Panc1 (cell line): ENCODE measurements at regions not wholly inside any gene's neighbourhood (a gene's known extent, or its start where the extent isn't known, plus 50 kb on each side); places are given as distances from the start of the nearest gene placed in this dataset.

ENCODE experiments used
- ATAC-seq: fragments of 200-7000 bp; cut with Tn5 transposase; 2 replicates; pipeline ENCODE4 v1.9.1; 2020; ENCODE audit warnings: mild to moderate bottlenecking, moderate library complexity
- BruUV-seq: library from RNA; stranded (reverse); fragments of 400-500 nt; replicated peaks from 2 replicates; lab custom pipeline; 2021; lab: Mats Ljungman, UMichigan
- CTCF ChIA-PET: fragments of 300-600 bp; sonication (Branson Sonifier 250); formaldehyde crosslinking; loops from one replicate; lab custom pipeline; 2022; ENCODE audit warnings: antibody characterized with exemption; lab: Charles Lee
- POLR2A ChIA-PET: fragments of 300-600 bp; sonication (Branson Sonifier 250); formaldehyde crosslinking; loops from one replicate; lab custom pipeline; 2022; ENCODE audit warnings: antibody characterized with exemption; lab: Charles Lee
- DNase-seq: peaks from one replicate; pipeline ENCODE4 v3.0.0-alpha.2; 2010; ENCODE audit warnings: low read depth, low spot score
- H3K27ac ChIP-seq: 2 replicates; pipeline ENCODE4 v1.5.1; 2011; ENCODE audit warnings: mild to moderate bottlenecking, low read length, inconsistent platforms
- H3K27me3 ChIP-seq: fragments of 200-500 bp; sonication (Bioruptor generic); 2 replicates; pipeline ENCODE4 v1.6.0; 2014; ENCODE audit warnings: low read length, inconsistent platforms; ENCODE audit not compliant: control insufficient read depth, insufficient read depth
- H3K36me3 ChIP-seq: fragments of 200-500 bp; sonication (Bioruptor generic); 2 replicates; pipeline ENCODE4 v1.5.1; 2014; ENCODE audit warnings: inconsistent platforms, mild to moderate bottlenecking, low read length, moderate library complexity; ENCODE audit not compliant: control insufficient read depth, insufficient read depth
- H3K4me1 ChIP-seq: 2 replicates; pipeline ENCODE4 v1.5.1; 2011; ENCODE audit warnings: inconsistent platforms, mild to moderate bottlenecking, low read length, moderate library complexity; ENCODE audit not compliant: control insufficient read depth, insufficient read depth
- H3K4me3 ChIP-seq, 2 experiments: 2 replicates each; pipeline ENCODE4 v1.5.1; 2011 to 2012; ENCODE audit warnings: low read depth in 2 of 2, low read length in 2 of 2, mild to moderate bottlenecking in 2 of 2, inconsistent platforms in 1 of 2, moderate library complexity in 1 of 2
- H3K9me3 ChIP-seq: fragments of 200-500 bp; sonication (Bioruptor generic); 2 replicates; pipeline ENCODE4 v1.5.1; 2014; ENCODE audit warnings: low read depth, mild to moderate bottlenecking, inconsistent platforms, low read length, moderate library complexity; ENCODE audit not compliant: control insufficient read depth, insufficient read depth
- CTCF ChIP-seq: fragments of 450-650 bp; IDR thresholded peaks from 2 replicates; pipeline ENCODE4 v1.5.1; 2017; ENCODE audit warnings: mild to moderate bottlenecking
- POLR2AphosphoS5 ChIP-seq: IDR thresholded peaks from 2 replicates; pipeline ENCODE4 v1.6.1; 2012; ENCODE audit warnings: mild to moderate bottlenecking, low read depth, low read length, moderate library complexity
- REST ChIP-seq, 2 experiments: IDR thresholded peaks; 2 replicates each; pipeline ENCODE4 v1.6.1; 2011 to 2012; ENCODE audit warnings: low read depth in 2 of 2, control low read depth in 1 of 2, low read length in 1 of 2, mild to moderate bottlenecking in 1 of 2, moderate library complexity in 1 of 2; ENCODE audit not compliant: insufficient read depth in 1 of 2
- SIN3A ChIP-seq: IDR thresholded peaks from 2 replicates; pipeline ENCODE4 v1.6.1; 2012; ENCODE audit warnings: low read depth, mild to moderate bottlenecking, low read length, moderate library complexity, borderline replicate concordance; ENCODE audit not compliant: insufficient read depth
- TCF7L2 ChIP-seq: IDR thresholded peaks from 2 replicates; pipeline ENCODE4 v1.6.1; 2011; ENCODE audit warnings: mild to moderate bottlenecking, low read depth, low read length, inconsistent platforms
- in situ Hi-C: cut with HindIII; loops from 2 replicates; pipeline ENCODE4 v1.10.0; 2016; ENCODE audit warnings: low sequenced_read_pairs, low pct_unique_long_range_greater_than_20kb
- intact Hi-C: fragments of 100-400 bp; cut with micrococcal nuclease; formaldehyde crosslinking; loops from one replicate; pipeline ENCODE4 v1.10.0; 2022; ENCODE audit not compliant: unreplicated experiment

- CTCF ChIA-PET: no interaction called here
- ATAC-seq: no peak
- Histone ChIP-seq H3K4me1 (no peaks in the 10 kb centered on the region), H3K9me3 (no peaks in the 10 kb centered on the region), H3K27me3 (no peaks in the 10 kb centered on the region), H3K27ac (no peak overlapping the region), H3K36me3 (no peaks in the 10 kb centered on the region), H3K4me3 (no peak overlapping the region)
- no peak for TF ChIP-seq REST (IDR thresholded peaks at IDR 0.05; ENCODE audit: insufficient read depth in 1 of 2, low read depth in 2 of 2, low read length in 1 of 2)
- TF ChIP-seq TCF7L2: no peak
- TF ChIP-seq POLR2AphosphoS5: no peak
- TF ChIP-seq SIN3A: no peak
- TF ChIP-seq CTCF: no peak
- BruUV-seq: no TSS peak
- no peak for DNase-seq
- in situ Hi-C loops: no loop called here
- POLR2A ChIA-PET: no interaction called here
- intact Hi-C loops: no loop called here
Measured at GRCh38 chr9:99305124-99305523, 83.0 kb downstream of the SEC61B start.

- Histone ChIP-seq H3K9me3 (no peaks in the 10 kb centered on the region), H3K36me3 (no peaks in the 10 kb centered on the region), H3K4me3 (no peak overlapping the region), H3K4me1 (no peaks in the 10 kb centered on the region), H3K27ac (no peak overlapping the region), H3K27me3 (no peaks in the 10 kb centered on the region)
- intact Hi-C loops: no loop called here
- DNase-seq (no peak), ATAC-seq (no peak)
- CTCF ChIA-PET: no interaction called here
- POLR2A ChIA-PET: no interaction called here
- BruUV-seq: no TSS peak
- no peak for TF ChIP-seq SIN3A
- no peak for TF ChIP-seq POLR2AphosphoS5
- TF ChIP-seq REST (IDR thresholded peaks at IDR 0.05; ENCODE audit: insufficient read depth in 1 of 2, low read depth in 2 of 2, low read length in 1 of 2): no peak
- no peak for TF ChIP-seq TCF7L2
- no peak for TF ChIP-seq CTCF
- in situ Hi-C loops: no loop called here
Measured at GRCh38 chr9:99305820-99306811, 84.0 kb downstream of the SEC61B start.
